Brain microvascular endothelial cell (primary cell): ENCODE measurements at regions not wholly inside any gene's neighbourhood (a gene's known extent, or its start where the extent isn't known, plus 50 kb on each side); places are given as distances from the start of the nearest gene placed in this dataset.
"Not testable (repeated sequence)": the region's sequence is repeated elsewhere in the genome, so short reads cannot be mapped to it uniquely, and the experiment has no call there.

Experiments used
- DNase-seq: peaks from one replicate; pipeline ENCODE4 v3.0.0-alpha.2; 2020
- H3K27ac ChIP-seq: fragments of 250-450 bp; sonication (Bioruptor Pico); 2 replicates; pipeline ENCODE4 v1.5.1; 2020; ENCODE audit warnings: mild to moderate bottlenecking, moderate library complexity
- H3K27me3 ChIP-seq: fragments of 250-450 bp; sonication (Bioruptor Pico); replicated peaks from 2 replicates; pipeline ENCODE4 v1.5.1; 2020; ENCODE audit warnings: mild to moderate bottlenecking
- H3K36me3 ChIP-seq: fragments of 250-450 bp; sonication (Bioruptor Pico); replicated peaks from 2 replicates; pipeline ENCODE4 v1.5.1; 2020; ENCODE audit warnings: mild to moderate bottlenecking
- H3K4me3 ChIP-seq: 2 replicates; pipeline ENCODE4 v1.5.1; 2011; ENCODE audit warnings: low read depth, mild to moderate bottlenecking, control low read depth, low read length, moderate library complexity
- CTCF ChIP-seq: IDR thresholded peaks from 2 replicates; pipeline ENCODE4 v1.5.1; 2011; ENCODE audit warnings: low read depth, mild to moderate bottlenecking, moderate library complexity, low read length, control low read depth, inconsistent platforms; ENCODE audit errors: missing control alignments
- in situ Hi-C: cut with HindIII; loops from 2 replicates; pipeline ENCODE4 v1.10.0; 2017; ENCODE audit warnings: low sequenced_read_pairs, low pct_ligation_motif_present

- Histone ChIP-seq H3K27ac (no peak overlapping the region), H3K27me3 (no peaks in the 10 kb centered on the region), H3K4me3 (no peak overlapping the region), H3K36me3 (no peaks in the 10 kb centered on the region)
- in situ Hi-C loops: no loop called here
- no peak for TF ChIP-seq CTCF
- DNase-seq: no peak
Observed at GRCh38 chr12:91643763-91644162, 461.1 kb upstream of the DCN start.

- no peaks in the 10 kb centered on the region for H3K36me3 ChIP-seq
- no peak overlapping the region for H3K4me3 ChIP-seq
- no peak overlapping the region for H3K27ac ChIP-seq
- DNase-seq: no peak
- TF ChIP-seq CTCF: no peak
- in situ Hi-C loops: no loop called here
- H3K27me3 ChIP-seq: no peaks in the 10 kb centered on the region
Observed at GRCh38 chr12:91640021-91640420, 457.4 kb upstream of the DCN start.

- H3K36me3 ChIP-seq: no peaks in the 10 kb centered on the region
- H3K27me3 ChIP-seq: no peaks in the 10 kb centered on the region
- TF ChIP-seq CTCF: no peak
- in situ Hi-C loops: no loop called here
- H3K27ac ChIP-seq: no peak overlapping the region
- DNase-seq: no peak
- no peak overlapping the region for H3K4me3 ChIP-seq
Observed at GRCh38 chr12:91639327-91639726, 456.7 kb upstream of the DCN start.

- Histone ChIP-seq H3K4me3 (no peak overlapping the region), H3K27me3 (no peaks in the 10 kb centered on the region), H3K36me3 (no peaks in the 10 kb centered on the region), H3K27ac (no peak overlapping the region)
- DNase-seq: no peak
- in situ Hi-C loops: no loop called here
- no peak for TF ChIP-seq CTCF
Observed at GRCh38 chr12:91637789-91638624, 455.4 kb upstream of the DCN start.

GRCh38 chr12:91636721-91637120 lies 454.1 kb upstream of the DCN start:
- Histone ChIP-seq H3K4me3 (no peak overlapping the region), H3K36me3 (no peaks in the 10 kb centered on the region), H3K27me3 (no peaks in the 10 kb centered on the region), H3K27ac (no peak overlapping the region)
- in situ Hi-C loops: no loop called here
- TF ChIP-seq CTCF: no peak
- no peak for DNase-seq

- H3K4me3 ChIP-seq, DNase-seq, in situ Hi-C loops, H3K27me3 ChIP-seq, H3K27ac ChIP-seq, H3K36me3 ChIP-seq: not testable (repeated sequence)
Observed at GRCh38 chr12:91634386-91634713, 451.7 kb upstream of the DCN start.
